Uterus (tissue), 2 donors: ENCODE measurements at regions not wholly inside any gene's neighbourhood (a gene's known extent, or its start where the extent isn't known, plus 50 kb on each side); places are given as distances from the start of the nearest gene placed in this dataset.

Experiments used
- POLR2A ChIP-seq, 2 donors: fragments of 450-650 bp; IDR thresholded peaks; one replicate each; pipeline ENCODE4 v1.6.1; 2016; ENCODE audit warnings: antibody characterized with exemption in 2 of 2, mild to moderate bottlenecking in 1 of 2, moderate library complexity in 1 of 2
- TF ChIP-seq, protein P1 (sequence below), 4 experiments: fragments of 200-600 bp in 2 of 4; fragments of 450-650 bp in 2 of 4; sonication (generic) in 2 of 4; IDR thresholded peaks; one replicate each; pipeline ENCODE4 v1.5.1; 2016 to 2019; ENCODE audit warnings: antibody characterized with exemption in 4 of 4, mild to moderate bottlenecking in 2 of 4, moderate library complexity in 1 of 4

DNA sequence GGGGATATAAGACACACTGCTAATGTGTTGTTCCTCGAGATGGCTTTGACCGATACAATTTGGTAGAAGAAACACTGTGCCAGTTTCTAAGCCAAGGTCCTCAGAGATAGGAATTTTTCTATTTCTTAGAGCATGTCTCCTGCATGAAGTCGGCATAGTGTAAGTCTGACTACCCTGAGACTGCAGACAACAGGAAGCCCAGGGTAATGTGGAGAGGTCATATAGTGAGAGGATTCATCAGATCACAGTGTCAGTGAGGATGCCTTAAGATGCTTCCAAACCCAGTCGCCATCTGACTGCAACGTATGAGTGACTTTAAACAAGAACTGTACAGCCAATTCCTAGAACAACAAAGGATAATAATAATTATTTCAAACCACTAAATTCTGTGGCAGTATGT, 818.3 kb upstream of the GYPC start:
- TF ChIP-seq, protein P1, sequence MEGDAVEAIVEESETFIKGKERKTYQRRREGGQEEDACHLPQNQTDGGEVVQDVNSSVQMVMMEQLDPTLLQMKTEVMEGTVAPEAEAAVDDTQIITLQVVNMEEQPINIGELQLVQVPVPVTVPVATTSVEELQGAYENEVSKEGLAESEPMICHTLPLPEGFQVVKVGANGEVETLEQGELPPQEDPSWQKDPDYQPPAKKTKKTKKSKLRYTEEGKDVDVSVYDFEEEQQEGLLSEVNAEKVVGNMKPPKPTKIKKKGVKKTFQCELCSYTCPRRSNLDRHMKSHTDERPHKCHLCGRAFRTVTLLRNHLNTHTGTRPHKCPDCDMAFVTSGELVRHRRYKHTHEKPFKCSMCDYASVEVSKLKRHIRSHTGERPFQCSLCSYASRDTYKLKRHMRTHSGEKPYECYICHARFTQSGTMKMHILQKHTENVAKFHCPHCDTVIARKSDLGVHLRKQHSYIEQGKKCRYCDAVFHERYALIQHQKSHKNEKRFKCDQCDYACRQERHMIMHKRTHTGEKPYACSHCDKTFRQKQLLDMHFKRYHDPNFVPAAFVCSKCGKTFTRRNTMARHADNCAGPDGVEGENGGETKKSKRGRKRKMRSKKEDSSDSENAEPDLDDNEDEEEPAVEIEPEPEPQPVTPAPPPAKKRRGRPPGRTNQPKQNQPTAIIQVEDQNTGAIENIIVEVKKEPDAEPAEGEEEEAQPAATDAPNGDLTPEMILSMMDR (IDR thresholded peaks at IDR 0.05) = no peak
- no peak for TF ChIP-seq POLR2A (IDR thresholded peaks at IDR 0.05)
